ENCODE measurements at regions not wholly inside any gene's neighbourhood (a gene's known extent, or its start where the extent isn't known, plus 50 kb on each side); places are given as distances from the start of the nearest gene placed in this dataset.

GRCh38 chr1:185442050-185442449 lies 125.0 kb upstream of the IVNS1ABP start:
- no peak for TF ChIP-seq CTCF (IDR thresholded peaks at IDR 0.05)
- TF ChIP-seq POLR2A (IDR thresholded peaks at IDR 0.05), result no peak
